ENCODE measurements at regions not wholly inside any gene's neighbourhood (a gene's known extent, or its start where the extent isn't known, plus 50 kb on each side); places are given as distances from the start of the nearest gene placed in this dataset.

DNA sequence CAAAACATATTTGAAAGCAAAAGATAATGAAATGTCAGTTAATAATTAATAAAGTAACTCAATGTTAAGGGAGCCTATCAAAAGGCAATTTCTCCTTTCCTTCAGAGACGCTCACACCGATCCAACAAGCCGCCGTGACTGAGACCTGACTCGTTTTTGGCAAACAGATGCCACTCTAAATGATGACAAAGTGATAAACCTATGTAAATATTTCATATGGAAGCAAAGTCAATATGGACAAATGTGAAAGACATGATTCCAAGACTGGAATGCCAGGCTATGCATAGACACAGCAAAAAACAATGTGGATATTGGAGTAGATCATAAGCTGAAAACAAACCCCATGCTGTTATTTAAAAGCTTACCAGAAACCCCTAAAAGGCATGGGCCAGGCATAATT lies 137.2 kb upstream of the SUCLG2 start:
- H3K27ac Mint-ChIP-seq, result no peak overlapping the region

DNA sequence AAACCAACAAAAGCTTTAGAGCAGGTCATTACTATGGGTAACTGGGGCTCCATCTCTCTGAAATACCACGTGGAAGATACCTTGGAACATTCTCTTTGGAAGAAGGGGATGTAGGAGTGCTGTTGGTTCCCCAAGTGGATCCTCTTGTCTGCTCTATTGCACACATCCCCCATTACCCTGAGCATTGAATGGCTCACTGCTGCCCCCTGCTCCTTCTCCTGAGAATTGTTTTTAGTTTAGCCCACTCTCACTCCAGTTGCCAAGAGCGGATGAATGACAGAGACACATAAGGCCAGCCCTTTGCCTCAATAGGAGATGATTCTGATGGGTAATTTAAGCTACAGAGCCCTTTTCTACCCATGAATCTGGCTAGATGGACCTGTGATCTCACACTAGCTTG lies 135.6 kb upstream of the SUCLG2 start:
- H3K4me3 Mint-ChIP-seq, result no peak overlapping the region
- DNase-seq (ENCODE audit: low spot score), result peak; percentile 33
- intact Hi-C loops (cut with micrococcal nuclease), result loop anchor here (1.0 kb wide), 2 partner anchors 409 to 676 kb away; no protein-coding TSS in a partner anchor
- H3K27me3 Mint-ChIP-seq (ENCODE audit: insufficient read depth), result no peaks in the 10 kb centered on the region
- no peaks in the 10 kb centered on the region for H3K4me1 Mint-ChIP-seq (ENCODE audit: low read depth)
- H3K36me3 Mint-ChIP-seq (ENCODE audit: low read depth), result no peaks in the 10 kb centered on the region
- H3K27ac Mint-ChIP-seq, result no peak overlapping the region
- H3K9me3 Mint-ChIP-seq, result peaks cover 10% of the 10 kb centered on the region

More for the DNA sequence above, 137.2 kb upstream of the SUCLG2 start:
- no peaks in the 10 kb centered on the region for H3K4me1 Mint-ChIP-seq (ENCODE audit: low read depth)
- intact Hi-C loops (cut with micrococcal nuclease), result no loop called here
- no peaks in the 10 kb centered on the region for H3K27me3 Mint-ChIP-seq (ENCODE audit: insufficient read depth)
- DNase-seq (ENCODE audit: low spot score), result no peak
- peaks cover 2% of the 10 kb centered on the region for H3K9me3 Mint-ChIP-seq
- no peaks in the 10 kb centered on the region for H3K36me3 Mint-ChIP-seq (ENCODE audit: low read depth)
- no peak overlapping the region for H3K4me3 Mint-ChIP-seq

GRCh38 chr3:67788396-67788795 lies 134.0 kb upstream of the SUCLG2 start:
- H3K9me3 Mint-ChIP-seq, result peaks cover 13% of the 10 kb centered on the region
- H3K27ac Mint-ChIP-seq, result no peak overlapping the region
- no peak overlapping the region for H3K4me3 Mint-ChIP-seq
- no peaks in the 10 kb centered on the region for H3K36me3 Mint-ChIP-seq (ENCODE audit: low read depth)
- intact Hi-C loops (cut with micrococcal nuclease), result no loop called here
- no peak for DNase-seq (ENCODE audit: low spot score)
- no peaks in the 10 kb centered on the region for H3K27me3 Mint-ChIP-seq (ENCODE audit: insufficient read depth)
- no peaks in the 10 kb centered on the region for H3K4me1 Mint-ChIP-seq (ENCODE audit: low read depth)

DNA sequence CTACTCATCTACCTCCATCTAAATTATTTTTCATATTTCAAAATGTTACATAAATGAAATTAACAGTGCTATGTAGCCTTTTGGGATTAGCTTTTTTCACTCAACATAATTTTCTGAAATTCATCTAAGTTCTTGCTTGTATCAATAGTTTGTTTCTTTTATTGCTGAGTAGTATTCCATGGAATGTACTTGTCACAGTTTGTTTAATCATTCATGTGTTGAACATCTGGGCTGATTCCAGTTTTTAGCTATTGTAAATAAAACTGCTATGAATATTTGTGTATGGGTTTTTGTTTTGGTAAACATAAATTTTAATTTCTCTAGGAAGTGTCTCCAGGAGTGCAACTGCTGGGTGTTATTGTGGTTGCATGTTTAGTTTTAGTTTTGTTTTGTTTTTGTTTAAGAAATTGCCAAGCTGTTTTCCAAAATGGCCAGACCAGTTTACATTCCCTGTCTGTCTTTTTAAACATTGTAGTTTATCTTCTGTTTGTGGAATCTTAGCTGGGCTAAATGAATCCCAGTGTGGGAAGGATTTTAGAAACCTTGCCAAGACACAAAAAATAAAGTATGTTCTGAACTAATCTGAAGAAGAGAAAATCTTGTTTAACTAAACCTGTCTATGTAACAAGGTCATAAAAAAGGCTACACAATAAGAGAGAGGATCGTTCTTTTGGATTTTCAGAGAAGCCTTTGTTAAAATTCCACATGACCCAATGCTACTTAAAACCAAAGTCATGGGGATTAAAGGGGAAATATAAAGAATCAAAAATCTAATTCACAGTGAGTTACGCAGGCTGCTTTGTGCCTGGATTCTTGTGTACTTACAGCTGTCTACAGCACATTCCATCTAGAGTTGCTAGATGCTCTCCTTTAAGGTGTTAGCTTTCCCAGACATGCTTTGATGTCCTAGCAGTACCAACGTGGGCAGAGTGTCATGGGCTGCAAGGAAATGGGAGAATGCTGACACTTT lies 129.2 kb upstream of the SUCLG2 start:
- no peaks in the 10 kb centered on the region for H3K27me3 Mint-ChIP-seq (ENCODE audit: insufficient read depth)
- intact Hi-C loops (cut with micrococcal nuclease), result no loop called here
- no peak overlapping the region for H3K27ac Mint-ChIP-seq
- H3K9me3 Mint-ChIP-seq, result peaks cover 19% of the 10 kb centered on the region
- no peaks in the 10 kb centered on the region for H3K4me1 Mint-ChIP-seq (ENCODE audit: low read depth)
- H3K4me3 Mint-ChIP-seq, result no peak overlapping the region
- DNase-seq (ENCODE audit: low spot score), result no peak
- no peaks in the 10 kb centered on the region for H3K36me3 Mint-ChIP-seq (ENCODE audit: low read depth)

DNA sequence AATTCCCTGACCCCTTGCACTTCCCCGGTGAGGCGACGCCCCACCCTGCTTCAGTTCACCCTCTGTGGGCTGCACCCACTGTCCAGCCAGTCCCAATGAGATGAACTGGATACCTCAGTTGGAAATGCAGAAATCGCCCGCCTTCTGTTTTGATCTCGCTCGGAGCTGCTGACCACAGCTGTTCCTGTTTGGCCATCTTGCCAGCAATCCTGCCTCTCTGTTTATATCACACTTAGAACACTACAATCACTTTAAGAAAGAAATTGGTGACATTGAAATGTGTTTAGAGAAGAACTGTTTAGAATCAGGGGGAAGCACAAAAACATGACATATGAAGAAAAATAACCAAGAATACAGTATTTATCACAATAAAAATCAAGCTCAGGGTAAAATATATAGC lies 127.5 kb upstream of the SUCLG2 start:
- H3K9me3 Mint-ChIP-seq, result peaks cover 22% of the 10 kb centered on the region
- H3K27me3 Mint-ChIP-seq (ENCODE audit: insufficient read depth), result no peaks in the 10 kb centered on the region
- intact Hi-C loops (cut with micrococcal nuclease), result no loop called here
- no peak for DNase-seq (ENCODE audit: low spot score)
- H3K4me1 Mint-ChIP-seq (ENCODE audit: low read depth), result no peaks in the 10 kb centered on the region
- H3K27ac Mint-ChIP-seq, result no peak overlapping the region
- no peak overlapping the region for H3K4me3 Mint-ChIP-seq
- H3K36me3 Mint-ChIP-seq (ENCODE audit: low read depth), result no peaks in the 10 kb centered on the region

GRCh38 chr3:67781218-67781617 lies 126.8 kb upstream of the SUCLG2 start:
- Mint-ChIP-seq H3K4me3 (no peak overlapping the region), H3K36me3 (ENCODE audit: low read depth) (peaks cover 1% of the 10 kb centered on the region), H3K4me1 (ENCODE audit: low read depth) (no peaks in the 10 kb centered on the region), H3K27ac (no peak overlapping the region), H3K9me3 (peaks cover 16% of the 10 kb centered on the region), H3K27me3 (ENCODE audit: insufficient read depth) (no peaks in the 10 kb centered on the region)
- intact Hi-C loops (cut with micrococcal nuclease), result no loop called here
- DNase-seq (ENCODE audit: low spot score), result no peak

GRCh38 chr3:67774676-67775075 lies 120.3 kb upstream of the SUCLG2 start:
- no peaks in the 10 kb centered on the region for H3K4me1 Mint-ChIP-seq (ENCODE audit: low read depth)
- no peak for DNase-seq (ENCODE audit: low spot score)
- peaks cover 9% of the 10 kb centered on the region for H3K9me3 Mint-ChIP-seq
- H3K36me3 Mint-ChIP-seq (ENCODE audit: low read depth), result peaks cover 1% of the 10 kb centered on the region
- no peak overlapping the region for H3K27ac Mint-ChIP-seq
- H3K4me3 Mint-ChIP-seq, result no peak overlapping the region
- no peaks in the 10 kb centered on the region for H3K27me3 Mint-ChIP-seq (ENCODE audit: insufficient read depth)
- intact Hi-C loops (cut with micrococcal nuclease), result no loop called here

DNA sequence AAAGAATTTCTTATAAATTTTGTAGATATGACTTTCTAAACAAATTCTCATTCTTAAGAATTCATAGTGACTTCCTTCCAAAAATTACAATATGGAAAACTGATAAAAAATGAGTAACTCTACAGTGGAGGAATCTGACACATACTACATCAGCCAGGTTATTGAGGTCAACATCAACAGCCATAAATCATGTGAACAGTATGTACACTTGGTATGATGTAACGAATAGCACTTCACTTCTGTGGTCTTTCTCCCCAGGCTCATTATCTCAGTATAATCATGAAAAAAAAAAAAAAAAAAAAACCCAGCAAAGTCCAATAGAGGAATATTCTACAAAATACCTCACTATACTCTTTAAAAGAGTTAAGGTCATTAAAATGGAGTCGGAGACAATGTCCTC lies 111.2 kb upstream of the SUCLG2 start:
- intact Hi-C loops (cut with micrococcal nuclease), result no loop called here
- H3K27me3 Mint-ChIP-seq (ENCODE audit: insufficient read depth), result no peaks in the 10 kb centered on the region

DNA sequence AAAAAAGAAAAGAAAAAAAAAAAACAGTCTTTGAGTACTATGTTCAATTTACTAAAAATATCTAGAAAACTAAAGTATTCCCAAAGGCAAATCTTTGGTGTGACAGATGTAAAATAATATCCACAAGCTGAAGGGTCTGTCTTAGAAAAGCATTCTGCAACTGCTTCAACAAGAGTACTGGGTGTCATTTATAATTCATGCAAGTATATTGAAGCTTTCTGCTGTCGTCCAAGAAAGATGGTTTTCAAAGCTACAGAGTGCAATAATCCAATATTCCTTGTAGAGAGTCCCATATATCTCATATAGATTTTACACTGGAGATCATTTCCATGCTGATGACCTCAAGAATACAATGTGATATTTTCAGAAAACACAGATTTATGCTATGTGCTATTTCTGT lies 90.9 kb upstream of the SUCLG2 start:
- H3K9me3 Mint-ChIP-seq, result peaks cover 11% of the 10 kb centered on the region
- intact Hi-C loops (cut with micrococcal nuclease), result no loop called here
- H3K4me1 Mint-ChIP-seq (ENCODE audit: low read depth), result no peaks in the 10 kb centered on the region
- peaks cover 4% of the 10 kb centered on the region for H3K27me3 Mint-ChIP-seq (ENCODE audit: insufficient read depth)
- H3K36me3 Mint-ChIP-seq (ENCODE audit: low read depth), result no peaks in the 10 kb centered on the region
- no peak for DNase-seq (ENCODE audit: low spot score)
- no peak overlapping the region for H3K27ac Mint-ChIP-seq
- no peak overlapping the region for H3K4me3 Mint-ChIP-seq

More for the DNA sequence above, 111.2 kb upstream of the SUCLG2 start:
- no peaks in the 10 kb centered on the region for H3K4me1 Mint-ChIP-seq (ENCODE audit: low read depth)
- no peaks in the 10 kb centered on the region for H3K36me3 Mint-ChIP-seq (ENCODE audit: low read depth)
- H3K9me3 Mint-ChIP-seq, result peaks cover 49% of the 10 kb centered on the region
- H3K27ac Mint-ChIP-seq, result no peak overlapping the region
- DNase-seq (ENCODE audit: low spot score), result no peak
- no peak overlapping the region for H3K4me3 Mint-ChIP-seq

- Mint-ChIP-seq H3K27me3 (ENCODE audit: insufficient read depth) (peaks cover 4% of the 10 kb centered on the region), H3K27ac (no peak overlapping the region), H3K36me3 (ENCODE audit: low read depth) (no peaks in the 10 kb centered on the region), H3K4me1 (ENCODE audit: low read depth) (no peaks in the 10 kb centered on the region), H3K9me3 (peaks cover 7% of the 10 kb centered on the region), H3K4me3 (no peak overlapping the region)
- no peak for DNase-seq (ENCODE audit: low spot score)
- intact Hi-C loops (cut with micrococcal nuclease), result no loop called here
Observed at GRCh38 chr3:67744699-67745098, 90.3 kb upstream of the SUCLG2 start.

DNA sequence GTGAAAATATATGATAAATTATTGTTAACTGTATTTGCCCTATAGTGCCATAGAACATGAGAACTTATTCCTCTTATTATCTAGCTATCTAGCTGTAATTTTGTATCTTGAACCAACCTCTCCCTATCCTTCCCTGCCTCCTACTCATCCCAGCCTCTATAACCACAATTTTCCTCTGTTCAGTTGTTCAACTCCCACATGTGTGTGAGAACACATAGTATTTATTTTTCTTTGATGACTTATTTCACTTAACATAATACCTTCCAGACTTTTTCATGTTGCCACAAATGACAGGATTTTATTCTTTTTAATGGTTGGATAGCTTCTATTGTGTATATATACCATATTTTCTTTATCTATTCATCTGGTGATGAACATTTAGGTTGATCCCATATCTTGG lies 85.4 kb upstream of the SUCLG2 start:
- intact Hi-C loops (cut with micrococcal nuclease), result no loop called here
- Mint-ChIP-seq H3K4me3 (no peak overlapping the region), H3K27me3 (ENCODE audit: insufficient read depth) (peaks cover 2% of the 10 kb centered on the region), H3K4me1 (ENCODE audit: low read depth) (no peaks in the 10 kb centered on the region), H3K27ac (no peak overlapping the region), H3K9me3 (no peaks in the 10 kb centered on the region), H3K36me3 (ENCODE audit: low read depth) (peaks cover 2% of the 10 kb centered on the region)
- DNase-seq (ENCODE audit: low spot score), result no peak

GRCh38 chr3:67737906-67738865 lies 83.8 kb upstream of the SUCLG2 start:
- peaks cover 2% of the 10 kb centered on the region for H3K27me3 Mint-ChIP-seq (ENCODE audit: insufficient read depth)
- intact Hi-C loops (cut with micrococcal nuclease), result no loop called here
- no peak for DNase-seq (ENCODE audit: low spot score)
- no peaks in the 10 kb centered on the region for H3K9me3 Mint-ChIP-seq
- H3K4me1 Mint-ChIP-seq (ENCODE audit: low read depth), result no peaks in the 10 kb centered on the region
- peaks cover 2% of the 10 kb centered on the region for H3K36me3 Mint-ChIP-seq (ENCODE audit: low read depth)
- H3K27ac Mint-ChIP-seq, result no peak overlapping the region
- H3K4me3 Mint-ChIP-seq, result no peak overlapping the region

GRCh38 chr3:67737140-67737539 lies 82.7 kb upstream of the SUCLG2 start:
- Mint-ChIP-seq H3K27me3 (ENCODE audit: insufficient read depth) (peaks cover 2% of the 10 kb centered on the region), H3K27ac (no peak overlapping the region), H3K4me1 (ENCODE audit: low read depth) (no peaks in the 10 kb centered on the region), H3K36me3 (ENCODE audit: low read depth) (peaks cover 2% of the 10 kb centered on the region), H3K9me3 (no peaks in the 10 kb centered on the region), H3K4me3 (no peak overlapping the region)
- intact Hi-C loops (cut with micrococcal nuclease), result no loop called here
- DNase-seq (ENCODE audit: low spot score), result no peak
